ENCODE measurements at regions not wholly inside any gene's neighbourhood (a gene's known extent, or its start where the extent isn't known, plus 50 kb on each side); places are given as distances from the start of the nearest gene placed in this dataset.

DNA sequence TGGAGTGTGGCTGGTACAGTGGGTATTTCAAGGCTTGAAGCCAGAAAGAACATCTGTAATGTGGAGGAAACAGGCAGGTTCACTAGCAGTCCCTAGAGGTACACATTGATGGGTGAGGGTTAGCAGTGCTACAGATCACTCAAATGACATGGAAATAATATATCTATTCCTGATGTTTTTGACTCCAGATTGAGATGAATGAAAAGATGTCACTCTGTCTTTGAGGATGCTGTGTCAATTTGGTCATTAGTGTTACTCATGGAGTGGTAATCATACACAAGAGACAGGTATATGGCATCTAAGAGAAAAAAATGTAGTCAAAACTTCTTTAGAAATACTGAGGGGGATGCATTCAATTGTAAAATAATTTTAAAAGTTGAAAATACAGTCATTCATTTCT lies 135.1 kb downstream of the ZIC1 start:
- Mint-ChIP-seq H3K9me3 (ENCODE audit: unreplicated experiment) (peaks cover 16% of the 10 kb centered on the region), H3K36me3 (ENCODE audit: low read depth, unreplicated experiment) (no peaks in the 10 kb centered on the region), H3K27ac (ENCODE audit: unreplicated experiment) (no peak overlapping the region), H3K4me3 (ENCODE audit: unreplicated experiment) (no peak overlapping the region), H3K27me3 (ENCODE audit: low read depth, unreplicated experiment) (no peaks in the 10 kb centered on the region), H3K4me1 (ENCODE audit: low read depth, unreplicated experiment) (no peaks in the 10 kb centered on the region)
- Histone ChIP-seq H3K4me2 (ENCODE audit: low read length) (no peak overlapping the region), H3K27me3 (ENCODE audit: insufficient read depth, low read length) (no peaks in the 10 kb centered on the region), H3K27ac (ENCODE audit: low read depth, low read length) (no peak overlapping the region), H3K79me2 (ENCODE audit: insufficient read depth, low read length) (no peaks in the 10 kb centered on the region), H3K4me1 (ENCODE audit: insufficient read depth, low read length) (no peaks in the 10 kb centered on the region), H2AFZ (ENCODE audit: low read depth, low read length) (no peak overlapping the region), H4K20me1 (ENCODE audit: insufficient read depth, low read length) (no peaks in the 10 kb centered on the region), H3K9me3 (ENCODE audit: insufficient read depth, low read depth, low read length) (no peaks in the 10 kb centered on the region), H3K9ac (ENCODE audit: low read length) (no peak overlapping the region), H3K4me3 (ENCODE audit: insufficient read depth, low read depth, low read length) (no peak overlapping the region), H3K36me3 (ENCODE audit: insufficient read depth, low read length) (no peaks in the 10 kb centered on the region)
- FAIRE-seq (no peak), DNase-seq (ENCODE audit: low read depth) (no peak)
- no peak for TF ChIP-seq EZH2 (IDR thresholded peaks at IDR 0.05; ENCODE audit: insufficient read depth, low read length)
- TF ChIP-seq, protein P1, sequence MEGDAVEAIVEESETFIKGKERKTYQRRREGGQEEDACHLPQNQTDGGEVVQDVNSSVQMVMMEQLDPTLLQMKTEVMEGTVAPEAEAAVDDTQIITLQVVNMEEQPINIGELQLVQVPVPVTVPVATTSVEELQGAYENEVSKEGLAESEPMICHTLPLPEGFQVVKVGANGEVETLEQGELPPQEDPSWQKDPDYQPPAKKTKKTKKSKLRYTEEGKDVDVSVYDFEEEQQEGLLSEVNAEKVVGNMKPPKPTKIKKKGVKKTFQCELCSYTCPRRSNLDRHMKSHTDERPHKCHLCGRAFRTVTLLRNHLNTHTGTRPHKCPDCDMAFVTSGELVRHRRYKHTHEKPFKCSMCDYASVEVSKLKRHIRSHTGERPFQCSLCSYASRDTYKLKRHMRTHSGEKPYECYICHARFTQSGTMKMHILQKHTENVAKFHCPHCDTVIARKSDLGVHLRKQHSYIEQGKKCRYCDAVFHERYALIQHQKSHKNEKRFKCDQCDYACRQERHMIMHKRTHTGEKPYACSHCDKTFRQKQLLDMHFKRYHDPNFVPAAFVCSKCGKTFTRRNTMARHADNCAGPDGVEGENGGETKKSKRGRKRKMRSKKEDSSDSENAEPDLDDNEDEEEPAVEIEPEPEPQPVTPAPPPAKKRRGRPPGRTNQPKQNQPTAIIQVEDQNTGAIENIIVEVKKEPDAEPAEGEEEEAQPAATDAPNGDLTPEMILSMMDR (IDR thresholded peaks at IDR 0.05; ENCODE audit: insufficient read depth, low read depth, low read length) = no peak

DNA sequence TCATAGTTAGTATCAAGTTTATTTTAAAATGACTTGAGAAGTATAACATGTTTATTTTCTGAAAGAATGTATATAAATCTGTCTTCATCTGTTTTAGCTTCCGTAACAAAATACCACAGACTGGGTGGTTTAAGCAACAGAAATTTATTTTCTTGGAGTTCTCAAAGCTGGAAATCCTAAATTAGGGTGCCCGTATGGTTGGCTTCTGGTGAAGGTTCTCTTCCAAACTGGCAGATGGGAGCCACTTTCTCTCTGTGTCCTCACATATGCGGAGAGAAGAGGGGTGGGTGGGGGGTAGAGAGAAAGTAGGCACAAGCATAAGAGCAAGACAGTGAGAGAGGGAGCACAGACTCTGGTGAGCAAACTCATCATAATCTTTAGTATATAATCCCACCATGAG lies 142.3 kb downstream of the ZIC1 start:
- H3K27me3 Mint-ChIP-seq (ENCODE audit: low read depth, unreplicated experiment) = no peaks in the 10 kb centered on the region
- H3K9ac ChIP-seq (ENCODE audit: low read length) = no peak overlapping the region
- H3K36me3 Mint-ChIP-seq (ENCODE audit: low read depth, unreplicated experiment) = no peaks in the 10 kb centered on the region
- H3K36me3 ChIP-seq (ENCODE audit: insufficient read depth, low read length) = no peaks in the 10 kb centered on the region
- H3K4me1 ChIP-seq (ENCODE audit: insufficient read depth, low read length) = no peaks in the 10 kb centered on the region
- H3K27me3 ChIP-seq (ENCODE audit: insufficient read depth, low read length) = no peaks in the 10 kb centered on the region
- FAIRE-seq = no peak
- H3K4me3 ChIP-seq (ENCODE audit: insufficient read depth, low read depth, low read length) = no peak overlapping the region
- H3K79me2 ChIP-seq (ENCODE audit: insufficient read depth, low read length) = no peaks in the 10 kb centered on the region
- H3K4me3 Mint-ChIP-seq (ENCODE audit: unreplicated experiment) = no peak overlapping the region
- no peaks in the 10 kb centered on the region for H4K20me1 ChIP-seq (ENCODE audit: insufficient read depth, low read length)
- TF ChIP-seq EZH2 (IDR thresholded peaks at IDR 0.05; ENCODE audit: insufficient read depth, low read length) = no peak
- TF ChIP-seq, protein P1 (IDR thresholded peaks at IDR 0.05; ENCODE audit: insufficient read depth, low read depth, low read length) = no peak
- H3K27ac ChIP-seq (ENCODE audit: low read depth, low read length) = no peak overlapping the region
- no peaks in the 10 kb centered on the region for H3K4me1 Mint-ChIP-seq (ENCODE audit: low read depth, unreplicated experiment)
- no peak overlapping the region for H3K4me2 ChIP-seq (ENCODE audit: low read length)
- H3K9me3 ChIP-seq (ENCODE audit: insufficient read depth, low read depth, low read length) = no peaks in the 10 kb centered on the region
- H2AFZ ChIP-seq (ENCODE audit: low read depth, low read length) = no peak overlapping the region
- H3K9me3 Mint-ChIP-seq (ENCODE audit: unreplicated experiment) = no peaks in the 10 kb centered on the region
- DNase-seq (ENCODE audit: low read depth) = no peak
- H3K27ac Mint-ChIP-seq (ENCODE audit: unreplicated experiment) = no peak overlapping the region

DNA sequence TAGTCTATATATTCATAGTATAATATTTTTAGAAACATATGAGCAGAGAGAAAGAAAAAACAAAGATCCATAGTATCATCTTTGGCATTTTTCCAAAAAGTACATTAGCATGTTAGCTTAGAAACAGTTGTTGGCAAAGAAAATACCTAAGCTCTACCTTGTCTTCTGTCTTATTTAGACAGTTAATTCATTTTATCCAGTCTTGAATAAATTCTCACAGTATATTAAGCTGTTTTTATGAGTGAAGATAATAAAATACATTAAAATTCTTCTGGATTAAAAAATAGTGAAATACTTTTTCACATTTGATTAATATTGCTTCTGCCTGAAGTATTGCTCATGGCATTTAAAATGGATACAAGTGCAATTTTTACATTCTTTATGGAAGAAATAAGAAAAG lies 145.2 kb downstream of the ZIC1 start:
- H3K27me3 Mint-ChIP-seq (ENCODE audit: low read depth, unreplicated experiment) = no peaks in the 10 kb centered on the region
- no peaks in the 10 kb centered on the region for H3K36me3 Mint-ChIP-seq (ENCODE audit: low read depth, unreplicated experiment)
- FAIRE-seq (no peak), DNase-seq (ENCODE audit: low read depth) (no peak)
- no peak overlapping the region for H3K4me3 Mint-ChIP-seq (ENCODE audit: unreplicated experiment)
- no peaks in the 10 kb centered on the region for H3K79me2 ChIP-seq (ENCODE audit: insufficient read depth, low read length)
- no peak overlapping the region for H3K4me2 ChIP-seq (ENCODE audit: low read length)
- no peak overlapping the region for H2AFZ ChIP-seq (ENCODE audit: low read depth, low read length)
- no peaks in the 10 kb centered on the region for H3K4me1 ChIP-seq (ENCODE audit: insufficient read depth, low read length)
- H4K20me1 ChIP-seq (ENCODE audit: insufficient read depth, low read length) = no peaks in the 10 kb centered on the region
- no peaks in the 10 kb centered on the region for H3K4me1 Mint-ChIP-seq (ENCODE audit: low read depth, unreplicated experiment)
- no peak for TF ChIP-seq EZH2 (IDR thresholded peaks at IDR 0.05; ENCODE audit: insufficient read depth, low read length)
- TF ChIP-seq, protein P1 (IDR thresholded peaks at IDR 0.05; ENCODE audit: insufficient read depth, low read depth, low read length) = no peak
- H3K27ac Mint-ChIP-seq (ENCODE audit: unreplicated experiment) = no peak overlapping the region
- no peaks in the 10 kb centered on the region for H3K27me3 ChIP-seq (ENCODE audit: insufficient read depth, low read length)
- H3K4me3 ChIP-seq (ENCODE audit: insufficient read depth, low read depth, low read length) = no peak overlapping the region
- H3K9ac ChIP-seq (ENCODE audit: low read length) = no peak overlapping the region
- no peaks in the 10 kb centered on the region for H3K9me3 ChIP-seq (ENCODE audit: insufficient read depth, low read depth, low read length)
- no peaks in the 10 kb centered on the region for H3K36me3 ChIP-seq (ENCODE audit: insufficient read depth, low read length)
- no peak overlapping the region for H3K27ac ChIP-seq (ENCODE audit: low read depth, low read length)
- no peaks in the 10 kb centered on the region for H3K9me3 Mint-ChIP-seq (ENCODE audit: unreplicated experiment)
